ENCODE measurements at regions not wholly inside any gene's neighbourhood (a gene's known extent, or its start where the extent isn't known, plus 50 kb on each side); places are given as distances from the start of the nearest gene placed in this dataset.

GRCh38 chr3:4241595-4242170, 61.5 kb upstream of the SETMAR start:
- H3K27ac ChIP-seq (ENCODE audit: low read length) = no peak overlapping the region
- H3K4me2 ChIP-seq (ENCODE audit: low read length) = no peak overlapping the region
- no peaks in the 10 kb centered on the region for H3K27me3 ChIP-seq (ENCODE audit: insufficient read depth, low read depth, low read length)
- no peaks in the 10 kb centered on the region for H3K79me2 ChIP-seq (replicated peaks; ENCODE audit: insufficient read depth, low read length)
- TF ChIP-seq, protein P1, sequence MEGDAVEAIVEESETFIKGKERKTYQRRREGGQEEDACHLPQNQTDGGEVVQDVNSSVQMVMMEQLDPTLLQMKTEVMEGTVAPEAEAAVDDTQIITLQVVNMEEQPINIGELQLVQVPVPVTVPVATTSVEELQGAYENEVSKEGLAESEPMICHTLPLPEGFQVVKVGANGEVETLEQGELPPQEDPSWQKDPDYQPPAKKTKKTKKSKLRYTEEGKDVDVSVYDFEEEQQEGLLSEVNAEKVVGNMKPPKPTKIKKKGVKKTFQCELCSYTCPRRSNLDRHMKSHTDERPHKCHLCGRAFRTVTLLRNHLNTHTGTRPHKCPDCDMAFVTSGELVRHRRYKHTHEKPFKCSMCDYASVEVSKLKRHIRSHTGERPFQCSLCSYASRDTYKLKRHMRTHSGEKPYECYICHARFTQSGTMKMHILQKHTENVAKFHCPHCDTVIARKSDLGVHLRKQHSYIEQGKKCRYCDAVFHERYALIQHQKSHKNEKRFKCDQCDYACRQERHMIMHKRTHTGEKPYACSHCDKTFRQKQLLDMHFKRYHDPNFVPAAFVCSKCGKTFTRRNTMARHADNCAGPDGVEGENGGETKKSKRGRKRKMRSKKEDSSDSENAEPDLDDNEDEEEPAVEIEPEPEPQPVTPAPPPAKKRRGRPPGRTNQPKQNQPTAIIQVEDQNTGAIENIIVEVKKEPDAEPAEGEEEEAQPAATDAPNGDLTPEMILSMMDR (IDR thresholded peaks at IDR 0.05; ENCODE audit: poor library complexity, severe bottlenecking) = no peak
- no peak overlapping the region for H3K9ac ChIP-seq (ENCODE audit: low read length)
- no peaks in the 10 kb centered on the region for H3F3A ChIP-seq (ENCODE audit: insufficient read depth, low read length, poor library complexity, severe bottlenecking)
- no peaks in the 10 kb centered on the region for H3K36me3 ChIP-seq (ENCODE audit: insufficient read depth, low read length)
- no peaks in the 10 kb centered on the region for H3K9me2 ChIP-seq (ENCODE audit: insufficient read depth, low read length)
- no peaks in the 10 kb centered on the region for H3K9me3 ChIP-seq (ENCODE audit: low read length)
- no peak overlapping the region for H2AFZ ChIP-seq (ENCODE audit: low read depth, low read length)
- H4K20me1 ChIP-seq (ENCODE audit: insufficient read depth) = no peaks in the 10 kb centered on the region
- no peak overlapping the region for H3K4me3 ChIP-seq (ENCODE audit: low read length)

- Histone ChIP-seq H3K9me3 (ENCODE audit: low read length) (no peaks in the 10 kb centered on the region), H3F3A (ENCODE audit: insufficient read depth, low read length, poor library complexity, severe bottlenecking) (no peaks in the 10 kb centered on the region), H3K27me3 (ENCODE audit: insufficient read depth, low read depth, low read length) (no peaks in the 10 kb centered on the region), H3K4me2 (ENCODE audit: low read length) (no peak overlapping the region), H3K79me2 (replicated peaks; ENCODE audit: insufficient read depth, low read length) (no peaks in the 10 kb centered on the region), H3K27ac (ENCODE audit: low read length) (no peak overlapping the region), H3K4me3 (ENCODE audit: low read length) (no peak overlapping the region), H2AFZ (ENCODE audit: low read depth, low read length) (no peak overlapping the region), H4K20me1 (ENCODE audit: insufficient read depth) (no peaks in the 10 kb centered on the region), H3K9me2 (ENCODE audit: insufficient read depth, low read length) (no peaks in the 10 kb centered on the region), H3K36me3 (ENCODE audit: insufficient read depth, low read length) (no peaks in the 10 kb centered on the region), H3K9ac (ENCODE audit: low read length) (no peak overlapping the region)
- no peak for TF ChIP-seq RAD21 (conservative IDR thresholded peaks at IDR 0.05)
- TF ChIP-seq TAF1 (IDR thresholded peaks at IDR 0.05; ENCODE audit: low read depth) = no peak
- TF ChIP-seq, protein P1 (IDR thresholded peaks at IDR 0.05; ENCODE audit: poor library complexity, severe bottlenecking) = no peak
- TF ChIP-seq REST (IDR thresholded peaks at IDR 0.05; ENCODE audit: borderline replicate concordance) = no peak
- TF ChIP-seq EP300 (conservative IDR thresholded peaks at IDR 0.05; ENCODE audit: poor library complexity, severe bottlenecking) = no peak
- no peak for TF ChIP-seq POLR2AphosphoS5 (IDR thresholded peaks at IDR 0.05)
- no peak for TF ChIP-seq EZH2 (IDR thresholded peaks at IDR 0.05; ENCODE audit: borderline replicate concordance, insufficient read depth, low read length, poor library complexity, severe bottlenecking)
These were observed 57.5 kb upstream of the SETMAR start for GRCh38 chr3:4245671-4246070.

All from neural cell (in vitro differentiated cells).